ENCODE measurements at regions not wholly inside any gene's neighbourhood (a gene's known extent, or its start where the extent isn't known, plus 50 kb on each side); places are given as distances from the start of the nearest gene placed in this dataset.

DNA sequence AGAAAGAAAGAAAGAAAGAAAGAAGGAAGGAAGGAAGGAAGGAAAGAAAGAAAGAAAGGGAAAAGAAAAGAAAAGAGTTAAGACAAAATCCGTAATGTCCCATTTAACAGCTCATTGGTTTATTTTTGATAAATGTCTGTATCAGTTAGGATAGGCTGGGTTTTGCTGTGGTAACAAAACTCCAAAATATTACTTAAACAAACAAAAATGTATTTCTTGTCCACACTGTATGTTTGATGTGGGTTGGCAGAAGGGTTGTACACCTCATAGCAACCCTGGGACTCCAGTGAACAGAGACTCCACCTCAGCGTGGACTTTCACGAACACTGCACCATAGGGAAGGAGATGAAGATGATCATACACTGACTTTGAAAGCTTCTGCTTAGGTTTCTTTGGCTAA lies 59.6 kb downstream of the PPP1R3C start:
- H3K79me2 ChIP-seq (ENCODE audit: control insufficient read depth, insufficient read depth, low read length): no peaks in the 10 kb centered on the region
- no peak for DNase-seq (ENCODE audit: low read depth in 2 of 2)
- H3K27me3 ChIP-seq (ENCODE audit: control insufficient read depth, insufficient read depth, low read length): no peaks in the 10 kb centered on the region
- no peak overlapping the region for H3K4me2 ChIP-seq (ENCODE audit: extremely low read depth, insufficient read depth, low read length)
- no peaks in the 10 kb centered on the region for H3K9me3 ChIP-seq (ENCODE audit: control insufficient read depth, insufficient read depth, low read depth, low read length)
- no peaks in the 10 kb centered on the region for H3K36me3 ChIP-seq (ENCODE audit: control insufficient read depth, insufficient read depth, low read length)
- TF ChIP-seq EZH2 (IDR thresholded peaks at IDR 0.05; ENCODE audit: low read length, missing control alignments): no peak
- TF ChIP-seq, protein P1, sequence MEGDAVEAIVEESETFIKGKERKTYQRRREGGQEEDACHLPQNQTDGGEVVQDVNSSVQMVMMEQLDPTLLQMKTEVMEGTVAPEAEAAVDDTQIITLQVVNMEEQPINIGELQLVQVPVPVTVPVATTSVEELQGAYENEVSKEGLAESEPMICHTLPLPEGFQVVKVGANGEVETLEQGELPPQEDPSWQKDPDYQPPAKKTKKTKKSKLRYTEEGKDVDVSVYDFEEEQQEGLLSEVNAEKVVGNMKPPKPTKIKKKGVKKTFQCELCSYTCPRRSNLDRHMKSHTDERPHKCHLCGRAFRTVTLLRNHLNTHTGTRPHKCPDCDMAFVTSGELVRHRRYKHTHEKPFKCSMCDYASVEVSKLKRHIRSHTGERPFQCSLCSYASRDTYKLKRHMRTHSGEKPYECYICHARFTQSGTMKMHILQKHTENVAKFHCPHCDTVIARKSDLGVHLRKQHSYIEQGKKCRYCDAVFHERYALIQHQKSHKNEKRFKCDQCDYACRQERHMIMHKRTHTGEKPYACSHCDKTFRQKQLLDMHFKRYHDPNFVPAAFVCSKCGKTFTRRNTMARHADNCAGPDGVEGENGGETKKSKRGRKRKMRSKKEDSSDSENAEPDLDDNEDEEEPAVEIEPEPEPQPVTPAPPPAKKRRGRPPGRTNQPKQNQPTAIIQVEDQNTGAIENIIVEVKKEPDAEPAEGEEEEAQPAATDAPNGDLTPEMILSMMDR (conservative IDR thresholded peaks at IDR 0.05 in 1 of 2, IDR thresholded peaks at IDR 0.05 in 1 of 2; ENCODE audit: low read depth in 1 of 2, low read length in 2 of 2): no peak
- H3K9ac ChIP-seq (ENCODE audit: insufficient read depth, low read length): no peak overlapping the region
- H3K4me3 ChIP-seq (replicated peaks in 1 of 4; ENCODE audit: control extremely low read depth in 1 of 4, insufficient read depth in 1 of 4, low read depth in 3 of 4, low read length in 4 of 4): no peak overlapping the region
- no peaks in the 10 kb centered on the region for H3K4me1 ChIP-seq (ENCODE audit: control insufficient read depth, extremely low read depth, insufficient read depth, low read length)
- no peaks in the 10 kb centered on the region for H4K20me1 ChIP-seq (ENCODE audit: control insufficient read depth, extremely low read depth, insufficient read depth, low read length)
- no peak overlapping the region for H3K27ac ChIP-seq (ENCODE audit: insufficient read depth, low read length)
- no peak overlapping the region for H2AFZ ChIP-seq (ENCODE audit: low read length)

DNA sequence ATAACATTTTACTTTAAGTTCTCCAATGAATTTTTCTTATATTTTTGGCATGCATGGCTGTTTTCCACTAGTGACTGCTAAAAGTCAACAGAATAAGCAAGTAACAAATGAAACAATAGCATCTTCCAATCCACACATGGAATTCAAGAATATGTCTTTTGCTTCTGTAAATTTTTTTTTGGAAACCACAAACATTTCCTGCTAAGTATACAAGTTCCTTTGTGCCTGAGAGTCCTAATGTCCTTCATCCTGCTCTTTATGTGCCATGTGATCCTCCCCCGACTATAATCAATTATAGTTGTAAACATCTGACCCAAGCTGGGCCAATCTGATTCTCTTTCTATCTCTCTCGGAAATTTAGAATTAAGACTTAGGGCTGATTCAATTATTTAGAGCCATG lies 61.2 kb downstream of the PPP1R3C start:
- Histone ChIP-seq H3K4me3 (replicated peaks in 1 of 4; ENCODE audit: control extremely low read depth in 1 of 4, insufficient read depth in 1 of 4, low read depth in 3 of 4, low read length in 4 of 4) (no peak overlapping the region), H4K20me1 (ENCODE audit: control insufficient read depth, extremely low read depth, insufficient read depth, low read length) (no peaks in the 10 kb centered on the region), H3K9ac (ENCODE audit: insufficient read depth, low read length) (no peak overlapping the region), H3K4me2 (ENCODE audit: extremely low read depth, insufficient read depth, low read length) (no peak overlapping the region), H3K36me3 (ENCODE audit: control insufficient read depth, insufficient read depth, low read length) (no peaks in the 10 kb centered on the region), H3K27ac (ENCODE audit: insufficient read depth, low read length) (no peak overlapping the region), H3K27me3 (ENCODE audit: control insufficient read depth, insufficient read depth, low read length) (no peaks in the 10 kb centered on the region), H2AFZ (ENCODE audit: low read length) (no peak overlapping the region), H3K4me1 (ENCODE audit: control insufficient read depth, extremely low read depth, insufficient read depth, low read length) (no peaks in the 10 kb centered on the region), H3K79me2 (ENCODE audit: control insufficient read depth, insufficient read depth, low read length) (no peaks in the 10 kb centered on the region), H3K9me3 (ENCODE audit: control insufficient read depth, insufficient read depth, low read depth, low read length) (no peaks in the 10 kb centered on the region)
- DNase-seq (ENCODE audit: low read depth in 2 of 2): peak in 1 of 2 donors; percentile 57
- TF ChIP-seq, protein P1 (conservative IDR thresholded peaks at IDR 0.05 in 1 of 2, IDR thresholded peaks at IDR 0.05 in 1 of 2; ENCODE audit: low read depth in 1 of 2, low read length in 2 of 2): no peak
- no peak for TF ChIP-seq EZH2 (IDR thresholded peaks at IDR 0.05; ENCODE audit: low read length, missing control alignments)

DNA sequence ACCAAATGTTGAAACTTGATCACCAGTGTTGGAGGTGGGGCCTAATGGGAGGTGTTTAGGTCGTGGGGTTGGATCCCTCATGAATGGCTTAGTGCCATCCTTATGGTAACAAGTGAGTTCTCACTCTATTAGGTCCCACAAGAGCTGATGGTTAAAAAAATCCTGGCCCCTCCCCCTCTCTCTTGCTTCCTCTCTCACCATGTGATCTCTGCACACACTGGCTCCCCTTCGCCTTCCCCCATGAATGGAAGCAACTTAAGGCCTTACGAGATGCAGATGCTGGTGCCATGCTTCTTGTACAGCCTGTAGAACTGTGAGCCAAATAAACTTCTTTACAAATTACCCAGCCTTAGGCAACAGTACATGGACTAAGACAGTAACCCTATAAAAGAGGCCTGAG lies 62.7 kb downstream of the PPP1R3C start:
- Histone ChIP-seq H3K36me3 (ENCODE audit: control insufficient read depth, insufficient read depth, low read length) (no peaks in the 10 kb centered on the region), H3K4me2 (ENCODE audit: extremely low read depth, insufficient read depth, low read length) (no peak overlapping the region), H3K4me1 (ENCODE audit: control insufficient read depth, extremely low read depth, insufficient read depth, low read length) (no peaks in the 10 kb centered on the region), H3K79me2 (ENCODE audit: control insufficient read depth, insufficient read depth, low read length) (no peaks in the 10 kb centered on the region), H2AFZ (ENCODE audit: low read length) (no peak overlapping the region), H3K9me3 (ENCODE audit: control insufficient read depth, insufficient read depth, low read depth, low read length) (no peaks in the 10 kb centered on the region), H3K27ac (ENCODE audit: insufficient read depth, low read length) (no peak overlapping the region), H3K27me3 (ENCODE audit: control insufficient read depth, insufficient read depth, low read length) (no peaks in the 10 kb centered on the region), H3K4me3 (replicated peaks in 1 of 4; ENCODE audit: control extremely low read depth in 1 of 4, insufficient read depth in 1 of 4, low read depth in 3 of 4, low read length in 4 of 4) (no peak overlapping the region), H3K9ac (ENCODE audit: insufficient read depth, low read length) (no peak overlapping the region), H4K20me1 (ENCODE audit: control insufficient read depth, extremely low read depth, insufficient read depth, low read length) (no peaks in the 10 kb centered on the region)
- TF ChIP-seq EZH2 (IDR thresholded peaks at IDR 0.05; ENCODE audit: low read length, missing control alignments): no peak
- TF ChIP-seq, protein P1 (conservative IDR thresholded peaks at IDR 0.05 in 1 of 2, IDR thresholded peaks at IDR 0.05 in 1 of 2; ENCODE audit: low read depth in 1 of 2, low read length in 2 of 2): no peak
- DNase-seq (ENCODE audit: low read depth in 2 of 2): no peak
